GM21515 (cell line): ENCODE measurements at regions not wholly inside any gene's neighbourhood (a gene's known extent, or its start where the extent isn't known, plus 50 kb on each side); places are given as distances from the start of the nearest gene placed in this dataset.
A peak's percentile ranks its signal among the peaks of the same experiment; 100 is the strongest.

Source experiments
- ATAC-seq: cut with Tn5 transposase; IDR thresholded peaks from one replicate; pipeline ENCODE4 v1.9.1; 2021; ENCODE audit not compliant: unreplicated experiment

GRCh38 chr1:198472997-198473396, 67.5 kb downstream of the ATP6V1G3 start:
- ATAC-seq, result no peak

- no peak for ATAC-seq
Measured at GRCh38 chr1:198472119-198472518, 68.4 kb downstream of the ATP6V1G3 start.

- ATAC-seq, result no peak
Measured at GRCh38 chr1:198467907-198468306, 72.6 kb downstream of the ATP6V1G3 start.

GRCh38 chr1:198467342-198467741, 73.1 kb downstream of the ATP6V1G3 start:
- ATAC-seq, result no peak

GRCh38 chr1:198465201-198466144, 75.0 kb downstream of the ATP6V1G3 start:
- ATAC-seq, result peak; percentile 80

- ATAC-seq, result no peak
Measured at GRCh38 chr1:198463709-198464108, 76.8 kb downstream of the ATP6V1G3 start.

GRCh38 chr1:198462365-198463019, 78.0 kb downstream of the ATP6V1G3 start:
- no peak for ATAC-seq

- ATAC-seq, result no peak
Measured at GRCh38 chr1:198455966-198456365, 84.5 kb downstream of the ATP6V1G3 start.

- ATAC-seq, result no peak
Measured at GRCh38 chr1:198449727-198450433, 90.6 kb downstream of the ATP6V1G3 start.

GRCh38 chr1:198449261-198449660, 91.2 kb downstream of the ATP6V1G3 start:
- ATAC-seq, result no peak

GRCh38 chr1:198447468-198447867, 93.0 kb downstream of the ATP6V1G3 start:
- no peak for ATAC-seq

GRCh38 chr1:198445872-198446271, 94.6 kb downstream of the ATP6V1G3 start:
- no peak for ATAC-seq

- no peak for ATAC-seq
Measured at GRCh38 chr1:198444792-198445191, 95.7 kb downstream of the ATP6V1G3 start.

GRCh38 chr1:198443365-198444233, 96.9 kb downstream of the ATP6V1G3 start:
- ATAC-seq, result no peak

GRCh38 chr1:198440842-198441241, 99.6 kb downstream of the ATP6V1G3 start:
- ATAC-seq, result no peak

GRCh38 chr1:198437332-198437731, 103.1 kb downstream of the ATP6V1G3 start:
- ATAC-seq, result no peak

GRCh38 chr1:198436276-198436675, 104.2 kb downstream of the ATP6V1G3 start:
- no peak for ATAC-seq

GRCh38 chr1:198435056-198435455, 105.4 kb downstream of the ATP6V1G3 start:
- no peak for ATAC-seq

GRCh38 chr1:198424441-198424840, 116.0 kb downstream of the ATP6V1G3 start:
- no peak for ATAC-seq

GRCh38 chr1:198423673-198424072, 116.8 kb downstream of the ATP6V1G3 start:
- ATAC-seq, result no peak

GRCh38 chr1:198417039-198417438, 123.4 kb downstream of the ATP6V1G3 start:
- ATAC-seq, result no peak
